CD4-positive, alpha-beta T cell (primary cell): ENCODE measurements at regions not wholly inside any gene's neighbourhood (a gene's known extent, or its start where the extent isn't known, plus 50 kb on each side); places are given as distances from the start of the nearest gene placed in this dataset.

Source experiments
- ATAC-seq: fragments of 200-7000 bp; cut with Tn5 transposase; one replicate; pipeline ENCODE4 v1.10.0; 2022; ENCODE audit warnings: mild to moderate bottlenecking; ENCODE audit not compliant: poor library complexity
- CTCF ChIA-PET: fragments of 350-600 bp; sonication (Branson Sonifier 250); formaldehyde crosslinking; loops from one replicate; lab custom pipeline; 2021; ENCODE audit warnings: antibody characterized with exemption, inconsistent platforms; lab: Charles Lee
- POLR2A ChIA-PET: fragments of 350-600 bp; sonication (Branson Sonifier 250); formaldehyde crosslinking; loops from one replicate; lab custom pipeline; 2021; ENCODE audit warnings: antibody characterized with exemption, inconsistent platforms; lab: Charles Lee
- DNase-seq, 14 experiments: peaks; one replicate each; pipeline ENCODE4 v3.0.0-alpha.2; 2013 to 2020; ENCODE audit warnings: mixed read lengths in 2 of 14
- H3K27ac ChIP-seq, 2 donors: one replicate each; pipeline versions ENCODE4 v1.5.1 to v1.7.0; 2013; ENCODE audit warnings: low read length in 2 of 2, low read depth in 1 of 2, mild to moderate bottlenecking in 1 of 2
- H3K27me3 ChIP-seq, 2 experiments: 1 replicate in 1 of 2; 2 replicates in 1 of 2; pipeline versions ENCODE4 v1.6.1 to v1.7.0; 2013; ENCODE audit warnings: low read length in 2 of 2, control low read depth in 1 of 2, mild to moderate bottlenecking in 1 of 2, moderate library complexity in 1 of 2; ENCODE audit not compliant: insufficient read depth in 2 of 2, control insufficient read depth in 1 of 2
- H3K36me3 ChIP-seq: one replicate; pipeline ENCODE4 v1.6.1; 2013; ENCODE audit warnings: low read length, control low read depth; ENCODE audit not compliant: insufficient read depth
- H3K4me1 ChIP-seq: one replicate; pipeline ENCODE4 v1.6.1; 2013; ENCODE audit warnings: low read length, control low read depth; ENCODE audit not compliant: insufficient read depth
- H3K4me3 ChIP-seq: one replicate; pipeline ENCODE4 v1.5.1; 2013; ENCODE audit warnings: mild to moderate bottlenecking, low read length, moderate library complexity
- H3K9me3 ChIP-seq, 2 experiments: 1 replicate in 1 of 2; 2 replicates in 1 of 2; pipeline versions ENCODE4 v1.6.1 to v1.7.0; 2013; ENCODE audit warnings: low read length in 2 of 2, mild to moderate bottlenecking in 2 of 2, control low read depth in 1 of 2, moderate library complexity in 1 of 2; ENCODE audit not compliant: control insufficient read depth in 1 of 2, insufficient read depth in 1 of 2
- H3K27ac Mint-ChIP-seq: one replicate; pipeline ENCODE4 v1.8.0; 2020; ENCODE audit warnings: mixed read lengths
- H3K27me3 Mint-ChIP-seq: one replicate; pipeline ENCODE4 v1.8.0; 2021; ENCODE audit warnings: mixed read lengths
- H3K36me3 Mint-ChIP-seq: one replicate; pipeline ENCODE4 v1.8.0; 2021; ENCODE audit warnings: low read depth, mixed read lengths
- H3K4me1 Mint-ChIP-seq: one replicate; pipeline ENCODE4 v1.8.0; 2021; ENCODE audit warnings: low read depth, mixed read lengths
- H3K4me3 Mint-ChIP-seq: one replicate; pipeline ENCODE4 v1.8.0; 2020; ENCODE audit warnings: mild to moderate bottlenecking, mixed read lengths
- H3K9me3 Mint-ChIP-seq: one replicate; pipeline ENCODE4 v1.8.0; 2020; ENCODE audit warnings: mixed read lengths
- intact Hi-C, 2 experiments: fragments of 100-400 bp; cut with DNase I in 1 of 2; cut with micrococcal nuclease in 1 of 2; formaldehyde crosslinking; loops; one replicate each; pipeline versions ENCODE4 v1.15.1 to v1.9.0; 2023 to 2025; cut with DNase I, micrococcal nuclease
- TF ChIP-seq, protein P1 (sequence below): fragments of 200-600 bp; IDR thresholded peaks from one replicate; pipeline ENCODE4 v1.8.0; 2022; ENCODE audit warnings: antibody characterized with exemption, mild to moderate bottlenecking

- Histone ChIP-seq H3K4me3 (no peak overlapping the region), H3K27ac (no peak overlapping the region), H3K4me1 (no peaks in the 10 kb centered on the region), H3K27me3 (no peaks in the 10 kb centered on the region), H3K9me3 (no peaks in the 10 kb centered on the region), H3K36me3 (no peaks in the 10 kb centered on the region)
- ATAC-seq (no peak), DNase-seq (no peak)
- Mint-ChIP-seq H3K27me3 (no peaks in the 10 kb centered on the region), H3K9me3 (peaks cover 10% of the 10 kb centered on the region), H3K4me3 (no peak overlapping the region), H3K27ac (no peak overlapping the region), H3K36me3 (no peaks in the 10 kb centered on the region), H3K4me1 (no peaks in the 10 kb centered on the region)
- ChIA-PET CTCF (no interaction called here), POLR2A (no interaction called here)
- intact Hi-C loops = no loop called here
- TF ChIP-seq, protein P1, sequence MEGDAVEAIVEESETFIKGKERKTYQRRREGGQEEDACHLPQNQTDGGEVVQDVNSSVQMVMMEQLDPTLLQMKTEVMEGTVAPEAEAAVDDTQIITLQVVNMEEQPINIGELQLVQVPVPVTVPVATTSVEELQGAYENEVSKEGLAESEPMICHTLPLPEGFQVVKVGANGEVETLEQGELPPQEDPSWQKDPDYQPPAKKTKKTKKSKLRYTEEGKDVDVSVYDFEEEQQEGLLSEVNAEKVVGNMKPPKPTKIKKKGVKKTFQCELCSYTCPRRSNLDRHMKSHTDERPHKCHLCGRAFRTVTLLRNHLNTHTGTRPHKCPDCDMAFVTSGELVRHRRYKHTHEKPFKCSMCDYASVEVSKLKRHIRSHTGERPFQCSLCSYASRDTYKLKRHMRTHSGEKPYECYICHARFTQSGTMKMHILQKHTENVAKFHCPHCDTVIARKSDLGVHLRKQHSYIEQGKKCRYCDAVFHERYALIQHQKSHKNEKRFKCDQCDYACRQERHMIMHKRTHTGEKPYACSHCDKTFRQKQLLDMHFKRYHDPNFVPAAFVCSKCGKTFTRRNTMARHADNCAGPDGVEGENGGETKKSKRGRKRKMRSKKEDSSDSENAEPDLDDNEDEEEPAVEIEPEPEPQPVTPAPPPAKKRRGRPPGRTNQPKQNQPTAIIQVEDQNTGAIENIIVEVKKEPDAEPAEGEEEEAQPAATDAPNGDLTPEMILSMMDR = no peak
These were observed 632.6 kb upstream of the DIAPH2 start for GRCh38 chrX:96052078-96052477.

DNA sequence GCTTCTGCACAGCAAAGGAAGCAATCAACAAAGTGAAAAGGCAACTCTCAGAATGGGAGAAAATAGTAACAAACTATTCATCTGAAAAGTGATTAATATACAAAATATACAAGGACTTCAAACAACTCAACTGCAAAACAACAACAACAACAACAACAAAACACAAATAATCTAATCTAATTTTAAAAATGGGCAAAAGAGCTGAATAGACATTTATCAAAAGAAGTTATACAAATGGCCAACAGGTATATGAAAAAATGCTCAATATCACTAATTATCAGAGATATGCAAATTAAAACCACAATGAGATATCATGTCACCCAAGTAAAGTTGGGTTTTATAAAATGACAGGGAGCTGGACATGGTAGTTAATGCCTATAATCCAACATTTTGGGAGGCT is 602.8 kb upstream of the DIAPH2 start:
- Histone ChIP-seq H3K36me3 (no peaks in the 10 kb centered on the region), H3K4me1 (no peaks in the 10 kb centered on the region), H3K4me3 (no peak overlapping the region), H3K9me3 (peaks cover 0 to 5% of the 10 kb centered on the region in 2 experiments), H3K27me3 (no peaks in the 10 kb centered on the region), H3K27ac (no peak overlapping the region)
- Mint-ChIP-seq H3K4me1 (no peaks in the 10 kb centered on the region), H3K9me3 (peaks cover 4% of the 10 kb centered on the region), H3K27me3 (no peaks in the 10 kb centered on the region), H3K27ac (no peak overlapping the region), H3K4me3 (no peak overlapping the region), H3K36me3 (no peaks in the 10 kb centered on the region)
- CTCF ChIA-PET = no interaction called here
- intact Hi-C loops = no loop called here
- no peak for DNase-seq
- no peak for ATAC-seq
- TF ChIP-seq, protein P1 = no peak
- POLR2A ChIA-PET = no interaction called here

- Histone ChIP-seq H3K4me1 (no peaks in the 10 kb centered on the region), H3K27ac (no peak overlapping the region), H3K4me3 (no peak overlapping the region), H3K9me3 (no peaks in the 10 kb centered on the region), H3K27me3 (no peaks in the 10 kb centered on the region), H3K36me3 (no peaks in the 10 kb centered on the region)
- TF ChIP-seq, protein P1 = no peak
- CTCF ChIA-PET = no interaction called here
- H3K27me3 Mint-ChIP-seq = no peaks in the 10 kb centered on the region
- DNase-seq = no peak
- intact Hi-C loops = no loop called here
- H3K9me3 Mint-ChIP-seq = no peaks in the 10 kb centered on the region
- no peaks in the 10 kb centered on the region for H3K4me1 Mint-ChIP-seq
- no peaks in the 10 kb centered on the region for H3K36me3 Mint-ChIP-seq
- H3K27ac Mint-ChIP-seq = no peak overlapping the region
- POLR2A ChIA-PET = no interaction called here
- ATAC-seq = no peak
- no peak overlapping the region for H3K4me3 Mint-ChIP-seq
These were observed 590.0 kb upstream of the DIAPH2 start for GRCh38 chrX:96094616-96095015.
